ENCODE measurements at regions not wholly inside any gene's neighbourhood (a gene's known extent, or its start where the extent isn't known, plus 50 kb on each side); places are given as distances from the start of the nearest gene placed in this dataset.

- DNase-seq, result no peak
Observed at GRCh38 chr5:172568308-172568910, 72.7 kb upstream of the NEURL1B start.

- no peak for DNase-seq
Observed at GRCh38 chr5:172567843-172568242, 73.2 kb upstream of the NEURL1B start.

GRCh38 chr5:172567294-172567693, 73.8 kb upstream of the NEURL1B start:
- no peak for DNase-seq

- DNase-seq, result no peak
Observed at GRCh38 chr5:172565931-172566665, 75.0 kb upstream of the NEURL1B start.

GRCh38 chr5:172565455-172565854, 75.6 kb upstream of the NEURL1B start:
- DNase-seq, result no peak

- no peak for DNase-seq
Observed at GRCh38 chr5:172564883-172565282, 76.2 kb upstream of the NEURL1B start.

- DNase-seq, result peak; percentile 87
Observed at GRCh38 chr5:172564188-172564587, 76.9 kb upstream of the NEURL1B start.

- no peak for DNase-seq
Observed at GRCh38 chr5:172562443-172562842, 78.6 kb upstream of the NEURL1B start.

GRCh38 chr5:172561151-172561550, 79.9 kb upstream of the NEURL1B start:
- no peak for DNase-seq

- DNase-seq, result no peak
Observed at GRCh38 chr5:172559004-172559932, 81.8 kb upstream of the NEURL1B start.

GRCh38 chr5:172558076-172558976, 82.7 kb upstream of the NEURL1B start:
- DNase-seq, result no peak

GRCh38 chr5:172556971-172557461, 84.0 kb upstream of the NEURL1B start:
- DNase-seq, result no peak

GRCh38 chr5:172556262-172556661, 84.8 kb upstream of the NEURL1B start:
- no peak for DNase-seq

- no peak for DNase-seq
Observed at GRCh38 chr5:172554562-172554961, 86.5 kb upstream of the NEURL1B start.

- no peak for DNase-seq
Observed at GRCh38 chr5:172553903-172554302, 87.2 kb upstream of the NEURL1B start.

GRCh38 chr5:172553167-172553566, 87.9 kb upstream of the NEURL1B start:
- no peak for DNase-seq

- no peak for DNase-seq
Observed at GRCh38 chr5:172550996-172551395, 90.1 kb upstream of the NEURL1B start.

GRCh38 chr5:172550096-172550765, 90.8 kb upstream of the NEURL1B start:
- DNase-seq, result no peak

- DNase-seq, result no peak
Observed at GRCh38 chr5:172549696-172550095, 91.4 kb upstream of the NEURL1B start.

- no peak for DNase-seq
Observed at GRCh38 chr5:172548981-172549687, 91.9 kb upstream of the NEURL1B start.

- DNase-seq, result no peak
Observed at GRCh38 chr5:172548311-172548731, 92.7 kb upstream of the NEURL1B start.
